Liver (tissue), 8 donors: ENCODE measurements at regions not wholly inside any gene's neighbourhood (a gene's known extent, or its start where the extent isn't known, plus 50 kb on each side); places are given as distances from the start of the nearest gene placed in this dataset.

Experiments
- DNase-seq: peaks from one replicate; pipeline ENCODE4 v3.0.0-alpha.2; 2017; ENCODE audit warnings: low spot score
- H3K27ac ChIP-seq, 2 donors: one replicate each; pipeline ENCODE4 v1.7.0; 2013; ENCODE audit warnings: inconsistent platforms in 2 of 2, low read length in 2 of 2, control low read depth in 1 of 2, low read depth in 1 of 2, mild to moderate bottlenecking in 1 of 2
- H3K27me3 ChIP-seq, 4 donors: one replicate each; pipeline versions ENCODE4 v1.6.1 to v1.7.0; 2013; ENCODE audit warnings: low read length in 3 of 4, inconsistent platforms in 1 of 4, mild to moderate bottlenecking in 1 of 4, moderate library complexity in 1 of 4; ENCODE audit not compliant: control insufficient read depth in 4 of 4, insufficient read depth in 4 of 4
- H3K36me3 ChIP-seq, 4 donors: one replicate each; pipeline versions ENCODE4 v1.6.1 to v1.7.0; 2013; ENCODE audit warnings: low read length in 3 of 4, mild to moderate bottlenecking in 3 of 4, low read depth in 1 of 4, moderate library complexity in 1 of 4; ENCODE audit not compliant: control insufficient read depth in 4 of 4, insufficient read depth in 3 of 4
- H3K4me1 ChIP-seq, 4 donors: one replicate each; pipeline versions ENCODE4 v1.6.1 to v1.7.0; 2013; ENCODE audit warnings: low read length in 3 of 4, mild to moderate bottlenecking in 3 of 4, moderate library complexity in 1 of 4; ENCODE audit not compliant: control insufficient read depth in 4 of 4, insufficient read depth in 4 of 4
- H3K4me3 ChIP-seq, 3 donors: one replicate each; pipeline versions ENCODE4 v1.6.1 to v1.7.0; 2013; ENCODE audit warnings: low read length in 3 of 3, control low read depth in 1 of 3, low read depth in 1 of 3, mild to moderate bottlenecking in 1 of 3
- H3K9ac ChIP-seq, 2 donors: one replicate each; pipeline ENCODE4 v1.7.0; 2013; ENCODE audit warnings: low read length in 2 of 2, mild to moderate bottlenecking in 2 of 2, moderate library complexity in 2 of 2, control low read depth in 1 of 2, low read depth in 1 of 2
- H3K9me3 ChIP-seq, 4 donors: one replicate each; pipeline versions ENCODE4 v1.6.1 to v1.7.0; 2013; ENCODE audit warnings: low read length in 3 of 4; ENCODE audit not compliant: control insufficient read depth in 4 of 4
- EGR1 ChIP-seq, 2 donors: IDR thresholded peaks; 2 replicates each; pipeline ENCODE4 v1.6.1; 2016 to 2018; ENCODE audit warnings: antibody characterized with exemption in 2 of 2, low read depth in 2 of 2
- FOXA1 ChIP-seq: IDR thresholded peaks from 2 replicates; pipeline ENCODE4 v1.6.1; 2016; ENCODE audit warnings: antibody characterized with exemption
- FOXA2 ChIP-seq: IDR thresholded peaks from 2 replicates; pipeline ENCODE4 v1.6.1; 2016; ENCODE audit warnings: antibody characterized with exemption
- GABPA ChIP-seq, 2 donors: IDR thresholded peaks in 1 of 2; conservative IDR thresholded peaks in 1 of 2; 2 replicates each; pipeline ENCODE4 v1.6.1; 2016; ENCODE audit warnings: antibody characterized with exemption in 2 of 2, mild to moderate bottlenecking in 1 of 2, moderate library complexity in 1 of 2
- HNF4A ChIP-seq, 2 donors: conservative IDR thresholded peaks; 2 replicates each; pipeline ENCODE4 v1.6.1; 2016; ENCODE audit warnings: antibody characterized with exemption in 2 of 2, mild to moderate bottlenecking in 2 of 2
- HNF4G ChIP-seq: IDR thresholded peaks from 2 replicates; pipeline ENCODE4 v1.6.1; 2016; ENCODE audit warnings: antibody characterized with exemption
- JUND ChIP-seq, 2 donors: IDR thresholded peaks; 2 replicates each; pipeline ENCODE4 v1.6.1; 2016; ENCODE audit warnings: antibody characterized with exemption in 2 of 2
- NR2F2 ChIP-seq: IDR thresholded peaks from 2 replicates; pipeline ENCODE4 v1.6.1; 2016; ENCODE audit warnings: antibody characterized with exemption
- RAD21 ChIP-seq, 2 donors: IDR thresholded peaks; 2 replicates each; pipeline ENCODE4 v1.6.1; 2016; ENCODE audit warnings: antibody characterized with exemption in 2 of 2, mild to moderate bottlenecking in 2 of 2
- RXRA ChIP-seq, 2 donors: IDR thresholded peaks; 2 replicates each; pipeline ENCODE4 v1.6.1; 2017 to 2018; ENCODE audit warnings: antibody characterized with exemption in 2 of 2, mild to moderate bottlenecking in 1 of 2
- SP1 ChIP-seq: IDR thresholded peaks from 2 replicates; pipeline ENCODE4 v1.6.1; 2018; ENCODE audit warnings: antibody characterized with exemption, mild to moderate bottlenecking
- TAF1 ChIP-seq: conservative IDR thresholded peaks from 2 replicates; pipeline ENCODE4 v1.6.1; 2016; ENCODE audit warnings: antibody characterized with exemption, mild to moderate bottlenecking
- YY1 ChIP-seq: IDR thresholded peaks from 2 replicates; pipeline ENCODE4 v1.6.1; 2016; ENCODE audit warnings: antibody characterized with exemption, mild to moderate bottlenecking
- WGBS: extraction: QIAGEN DNeasy Blood & Tissue Kit; methylation state at CpG from one replicate; pipeline ENCODE4 v1.1.7; 2013; 5-methylcytosine and 5-hydroxymethylcytosine counted together
- TF ChIP-seq, protein P1 (sequence below): IDR thresholded peaks from 2 replicates; pipeline ENCODE4 v1.6.1; 2016; ENCODE audit warnings: antibody characterized with exemption
- TF ChIP-seq, protein P2 (sequence below): IDR thresholded peaks from 2 replicates; pipeline ENCODE4 v1.6.1; 2016; ENCODE audit warnings: antibody characterized with exemption, mild to moderate bottlenecking
- TF ChIP-seq, protein P3 (sequence below): IDR thresholded peaks from 2 replicates; pipeline ENCODE4 v1.6.1; 2016; ENCODE audit warnings: antibody characterized with exemption
- TF ChIP-seq, protein P4 (sequence below): fragments of 150-350 bp; IDR thresholded peaks from 2 replicates; pipeline ENCODE4 v1.5.1; 2017; ENCODE audit warnings: improper control_type of control experiment, low read depth, low read length; ENCODE audit not compliant: missing input control
- TF ChIP-seq, protein P5 (sequence below): IDR thresholded peaks from 2 replicates; pipeline ENCODE4 v1.6.1; 2016; ENCODE audit warnings: antibody characterized with exemption
- donor health status: healthy.
- donor health status: healthy.
- donor health status: healthy.
- donor health status: healthy.
- donor health status: healthy.

DNA sequence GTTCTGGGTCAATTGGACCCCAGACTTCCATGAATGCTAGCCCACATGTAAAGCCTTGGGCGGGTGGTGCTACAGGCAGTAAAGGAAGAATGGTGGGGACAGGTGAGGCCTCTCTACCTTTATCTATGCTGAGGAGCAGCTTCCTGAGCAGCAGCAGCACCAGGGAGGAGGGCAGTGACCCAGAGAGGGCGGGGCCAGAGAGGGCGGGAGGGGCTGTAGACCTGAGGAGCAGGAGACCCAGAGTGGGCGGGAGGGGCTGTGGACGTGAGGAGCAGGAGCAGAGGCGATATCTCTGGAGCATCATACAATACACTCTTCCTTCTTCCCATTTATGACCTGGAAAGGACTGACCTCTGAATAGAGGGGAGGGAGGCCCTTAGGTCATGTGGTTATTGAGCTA is 165.9 kb downstream of the MTRR start:
- Histone ChIP-seq H3K9me3 (peaks cover 0 to 4% (median 0%) of the 10 kb centered on the region in 4 donors), H3K4me3 (no peak overlapping the region), H3K36me3 (no peaks in the 10 kb centered on the region), H3K27ac (no peak overlapping the region), H3K27me3 (no peaks in the 10 kb centered on the region), H3K4me1 (peaks cover 0 to 1% (median 0%) of the 10 kb centered on the region in 4 donors), H3K9ac (no peak overlapping the region)
- no peak for DNase-seq
- 73% methylated on average over 6 of the region's 6 CpGs for WGBS
- TF ChIP-seq, protein P1, sequence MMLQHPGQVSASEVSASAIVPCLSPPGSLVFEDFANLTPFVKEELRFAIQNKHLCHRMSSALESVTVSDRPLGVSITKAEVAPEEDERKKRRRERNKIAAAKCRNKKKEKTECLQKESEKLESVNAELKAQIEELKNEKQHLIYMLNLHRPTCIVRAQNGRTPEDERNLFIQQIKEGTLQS: no peak

DNA sequence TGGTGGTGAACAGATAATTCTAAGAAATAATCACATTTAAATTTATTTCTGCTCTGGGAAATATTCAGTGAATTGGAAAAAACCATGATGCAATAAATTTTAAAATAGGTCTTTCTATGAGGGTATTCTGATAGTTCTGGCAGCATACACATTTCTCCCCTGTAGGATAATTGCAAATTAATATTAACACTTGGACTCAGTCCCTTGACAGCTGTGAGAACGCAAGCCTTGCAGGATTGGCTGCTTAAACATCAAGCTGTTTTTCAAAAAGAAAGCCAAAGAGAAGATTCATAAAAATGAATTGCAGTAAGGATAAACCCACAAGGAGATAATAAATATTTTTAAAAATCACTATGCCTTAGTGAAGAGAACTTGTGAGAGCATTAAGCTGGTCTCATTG is 180.0 kb downstream of the MTRR start:
- WGBS: 91% methylated on average over 1 of the region's 1 CpG
- Histone ChIP-seq H3K27me3 (no peaks in the 10 kb centered on the region), H3K27ac (no peak overlapping the region), H3K4me3 (no peak overlapping the region), H3K36me3 (no peaks in the 10 kb centered on the region), H3K9ac (no peak overlapping the region), H3K4me1 (no peaks in the 10 kb centered on the region), H3K9me3 (no peaks in the 10 kb centered on the region)
- TF ChIP-seq TAF1: no peak
- no peak for TF ChIP-seq HNF4A (conservative IDR thresholded peaks at IDR 0.05)
- no peak for TF ChIP-seq FOXA1
- TF ChIP-seq, protein P2, sequence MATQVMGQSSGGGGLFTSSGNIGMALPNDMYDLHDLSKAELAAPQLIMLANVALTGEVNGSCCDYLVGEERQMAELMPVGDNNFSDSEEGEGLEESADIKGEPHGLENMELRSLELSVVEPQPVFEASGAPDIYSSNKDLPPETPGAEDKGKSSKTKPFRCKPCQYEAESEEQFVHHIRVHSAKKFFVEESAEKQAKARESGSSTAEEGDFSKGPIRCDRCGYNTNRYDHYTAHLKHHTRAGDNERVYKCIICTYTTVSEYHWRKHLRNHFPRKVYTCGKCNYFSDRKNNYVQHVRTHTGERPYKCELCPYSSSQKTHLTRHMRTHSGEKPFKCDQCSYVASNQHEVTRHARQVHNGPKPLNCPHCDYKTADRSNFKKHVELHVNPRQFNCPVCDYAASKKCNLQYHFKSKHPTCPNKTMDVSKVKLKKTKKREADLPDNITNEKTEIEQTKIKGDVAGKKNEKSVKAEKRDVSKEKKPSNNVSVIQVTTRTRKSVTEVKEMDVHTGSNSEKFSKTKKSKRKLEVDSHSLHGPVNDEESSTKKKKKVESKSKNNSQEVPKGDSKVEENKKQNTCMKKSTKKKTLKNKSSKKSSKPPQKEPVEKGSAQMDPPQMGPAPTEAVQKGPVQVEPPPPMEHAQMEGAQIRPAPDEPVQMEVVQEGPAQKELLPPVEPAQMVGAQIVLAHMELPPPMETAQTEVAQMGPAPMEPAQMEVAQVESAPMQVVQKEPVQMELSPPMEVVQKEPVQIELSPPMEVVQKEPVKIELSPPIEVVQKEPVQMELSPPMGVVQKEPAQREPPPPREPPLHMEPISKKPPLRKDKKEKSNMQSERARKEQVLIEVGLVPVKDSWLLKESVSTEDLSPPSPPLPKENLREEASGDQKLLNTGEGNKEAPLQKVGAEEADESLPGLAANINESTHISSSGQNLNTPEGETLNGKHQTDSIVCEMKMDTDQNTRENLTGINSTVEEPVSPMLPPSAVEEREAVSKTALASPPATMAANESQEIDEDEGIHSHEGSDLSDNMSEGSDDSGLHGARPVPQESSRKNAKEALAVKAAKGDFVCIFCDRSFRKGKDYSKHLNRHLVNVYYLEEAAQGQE: no peak
- no peak for TF ChIP-seq HNF4G
- TF ChIP-seq RAD21 (IDR thresholded peaks at IDR 0.05): no peak
- no peak for TF ChIP-seq GABPA (IDR thresholded peaks at IDR 0.05 in 1 of 2, conservative IDR thresholded peaks at IDR 0.05 in 1 of 2)
- no peak for TF ChIP-seq JUND (IDR thresholded peaks at IDR 0.05)
- no peak for TF ChIP-seq EGR1 (IDR thresholded peaks at IDR 0.05; ENCODE audit: low read depth in 2 of 2)
- TF ChIP-seq, protein P3, sequence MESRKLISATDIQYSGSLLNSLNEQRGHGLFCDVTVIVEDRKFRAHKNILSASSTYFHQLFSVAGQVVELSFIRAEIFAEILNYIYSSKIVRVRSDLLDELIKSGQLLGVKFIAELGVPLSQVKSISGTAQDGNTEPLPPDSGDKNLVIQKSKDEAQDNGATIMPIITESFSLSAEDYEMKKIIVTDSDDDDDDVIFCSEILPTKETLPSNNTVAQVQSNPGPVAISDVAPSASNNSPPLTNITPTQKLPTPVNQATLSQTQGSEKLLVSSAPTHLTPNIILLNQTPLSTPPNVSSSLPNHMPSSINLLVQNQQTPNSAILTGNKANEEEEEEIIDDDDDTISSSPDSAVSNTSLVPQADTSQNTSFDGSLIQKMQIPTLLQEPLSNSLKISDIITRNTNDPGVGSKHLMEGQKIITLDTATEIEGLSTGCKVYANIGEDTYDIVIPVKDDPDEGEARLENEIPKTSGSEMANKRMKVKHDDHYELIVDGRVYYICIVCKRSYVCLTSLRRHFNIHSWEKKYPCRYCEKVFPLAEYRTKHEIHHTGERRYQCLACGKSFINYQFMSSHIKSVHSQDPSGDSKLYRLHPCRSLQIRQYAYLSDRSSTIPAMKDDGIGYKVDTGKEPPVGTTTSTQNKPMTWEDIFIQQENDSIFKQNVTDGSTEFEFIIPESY: no peak
- TF ChIP-seq, protein P1: no peak
- no peak for TF ChIP-seq FOXA2
- TF ChIP-seq, protein P4, sequence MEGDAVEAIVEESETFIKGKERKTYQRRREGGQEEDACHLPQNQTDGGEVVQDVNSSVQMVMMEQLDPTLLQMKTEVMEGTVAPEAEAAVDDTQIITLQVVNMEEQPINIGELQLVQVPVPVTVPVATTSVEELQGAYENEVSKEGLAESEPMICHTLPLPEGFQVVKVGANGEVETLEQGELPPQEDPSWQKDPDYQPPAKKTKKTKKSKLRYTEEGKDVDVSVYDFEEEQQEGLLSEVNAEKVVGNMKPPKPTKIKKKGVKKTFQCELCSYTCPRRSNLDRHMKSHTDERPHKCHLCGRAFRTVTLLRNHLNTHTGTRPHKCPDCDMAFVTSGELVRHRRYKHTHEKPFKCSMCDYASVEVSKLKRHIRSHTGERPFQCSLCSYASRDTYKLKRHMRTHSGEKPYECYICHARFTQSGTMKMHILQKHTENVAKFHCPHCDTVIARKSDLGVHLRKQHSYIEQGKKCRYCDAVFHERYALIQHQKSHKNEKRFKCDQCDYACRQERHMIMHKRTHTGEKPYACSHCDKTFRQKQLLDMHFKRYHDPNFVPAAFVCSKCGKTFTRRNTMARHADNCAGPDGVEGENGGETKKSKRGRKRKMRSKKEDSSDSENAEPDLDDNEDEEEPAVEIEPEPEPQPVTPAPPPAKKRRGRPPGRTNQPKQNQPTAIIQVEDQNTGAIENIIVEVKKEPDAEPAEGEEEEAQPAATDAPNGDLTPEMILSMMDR: no peak
- no peak for TF ChIP-seq RXRA (IDR thresholded peaks at IDR 0.05)
- TF ChIP-seq, protein P5, sequence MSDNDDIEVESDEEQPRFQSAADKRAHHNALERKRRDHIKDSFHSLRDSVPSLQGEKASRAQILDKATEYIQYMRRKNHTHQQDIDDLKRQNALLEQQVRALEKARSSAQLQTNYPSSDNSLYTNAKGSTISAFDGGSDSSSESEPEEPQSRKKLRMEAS: no peak
- TF ChIP-seq NR2F2: no peak
- no peak for TF ChIP-seq SP1
- no peak for TF ChIP-seq YY1
- DNase-seq: no peak
